HG03432 (cell line): ENCODE measurements at regions not wholly inside any gene's neighbourhood (a gene's known extent, or its start where the extent isn't known, plus 50 kb on each side); places are given as distances from the start of the nearest gene placed in this dataset.

Experiments used
- ATAC-seq: cut with Tn5 transposase; IDR thresholded peaks from one replicate; pipeline ENCODE4 v1.9.1; 2021; ENCODE audit warnings: mild to moderate bottlenecking, moderate library complexity; ENCODE audit not compliant: unreplicated experiment

- no peak for ATAC-seq
Observed at GRCh38 chr2:193562031-193562430, 1367.3 kb upstream of the TMEFF2 start.

GRCh38 chr2:193561054-193561453 is 1366.3 kb upstream of the TMEFF2 start:
- peak; percentile 68 for ATAC-seq

GRCh38 chr2:193556766-193557470 is 1362.2 kb upstream of the TMEFF2 start:
- ATAC-seq, result no peak

GRCh38 chr2:193549661-193550060 is 1354.9 kb upstream of the TMEFF2 start:
- ATAC-seq, result no peak

- ATAC-seq, result peak; percentile 60
Observed at GRCh38 chr2:193542762-193543161, 1348.0 kb upstream of the TMEFF2 start.

GRCh38 chr2:193539188-193539587 is 1344.5 kb upstream of the TMEFF2 start:
- peak; percentile 97 for ATAC-seq

GRCh38 chr2:193538061-193538460 is 1343.3 kb upstream of the TMEFF2 start:
- no peak for ATAC-seq

- no peak for ATAC-seq
Observed at GRCh38 chr2:193537531-193537930, 1342.8 kb upstream of the TMEFF2 start.

GRCh38 chr2:193528458-193528857 is 1333.7 kb upstream of the TMEFF2 start:
- ATAC-seq, result no peak

GRCh38 chr2:193527146-193527545 is 1332.4 kb upstream of the TMEFF2 start:
- ATAC-seq, result no peak

- no peak for ATAC-seq
Observed at GRCh38 chr2:193523662-193524061, 1328.9 kb upstream of the TMEFF2 start.

GRCh38 chr2:193521523-193521922 is 1326.8 kb upstream of the TMEFF2 start:
- no peak for ATAC-seq

- ATAC-seq, result no peak
Observed at GRCh38 chr2:193520709-193521458, 1326.2 kb upstream of the TMEFF2 start.

GRCh38 chr2:193518041-193518817 is 1323.5 kb upstream of the TMEFF2 start:
- ATAC-seq, result no peak

GRCh38 chr2:193517615-193518014 is 1322.9 kb upstream of the TMEFF2 start:
- ATAC-seq, result no peak

GRCh38 chr2:193506035-193506434 is 1311.3 kb upstream of the TMEFF2 start:
- ATAC-seq, result no peak

GRCh38 chr2:193505620-193506019 is 1310.9 kb upstream of the TMEFF2 start:
- ATAC-seq, result no peak

GRCh38 chr2:193502363-193503035 is 1307.8 kb upstream of the TMEFF2 start:
- no peak for ATAC-seq

- no peak for ATAC-seq
Observed at GRCh38 chr2:193496786-193497185, 1302.1 kb upstream of the TMEFF2 start.

- peak; percentile 84 for ATAC-seq
Observed at GRCh38 chr2:193482557-193482956, 1287.8 kb upstream of the TMEFF2 start.

GRCh38 chr2:193480187-193480586 is 1285.5 kb upstream of the TMEFF2 start:
- ATAC-seq, result no peak
